Stimulated activated CD8-positive, alpha-beta memory T cell treated with anti-CD3 and anti-CD28 coated beads, Interleukin-15, amount 100 ng/mL, for 48 hours (primary cell): ENCODE measurements at regions not wholly inside any gene's neighbourhood (a gene's known extent, or its start where the extent isn't known, plus 50 kb on each side); places are given as distances from the start of the nearest gene placed in this dataset.
"Not testable (repeated sequence)": the region's sequence is repeated elsewhere in the genome, so short reads cannot be mapped to it uniquely, and the experiment has no call there.

Experiments
- DNase-seq, 2 donors: peaks; one replicate each; pipeline ENCODE4 v3.0.0-alpha.2; 2020; ENCODE audit warnings: low read depth in 2 of 2

- no peak for DNase-seq
These were observed 393.6 kb upstream of the PROK2 start for GRCh38 chr3:72178463-72179106.

DNA sequence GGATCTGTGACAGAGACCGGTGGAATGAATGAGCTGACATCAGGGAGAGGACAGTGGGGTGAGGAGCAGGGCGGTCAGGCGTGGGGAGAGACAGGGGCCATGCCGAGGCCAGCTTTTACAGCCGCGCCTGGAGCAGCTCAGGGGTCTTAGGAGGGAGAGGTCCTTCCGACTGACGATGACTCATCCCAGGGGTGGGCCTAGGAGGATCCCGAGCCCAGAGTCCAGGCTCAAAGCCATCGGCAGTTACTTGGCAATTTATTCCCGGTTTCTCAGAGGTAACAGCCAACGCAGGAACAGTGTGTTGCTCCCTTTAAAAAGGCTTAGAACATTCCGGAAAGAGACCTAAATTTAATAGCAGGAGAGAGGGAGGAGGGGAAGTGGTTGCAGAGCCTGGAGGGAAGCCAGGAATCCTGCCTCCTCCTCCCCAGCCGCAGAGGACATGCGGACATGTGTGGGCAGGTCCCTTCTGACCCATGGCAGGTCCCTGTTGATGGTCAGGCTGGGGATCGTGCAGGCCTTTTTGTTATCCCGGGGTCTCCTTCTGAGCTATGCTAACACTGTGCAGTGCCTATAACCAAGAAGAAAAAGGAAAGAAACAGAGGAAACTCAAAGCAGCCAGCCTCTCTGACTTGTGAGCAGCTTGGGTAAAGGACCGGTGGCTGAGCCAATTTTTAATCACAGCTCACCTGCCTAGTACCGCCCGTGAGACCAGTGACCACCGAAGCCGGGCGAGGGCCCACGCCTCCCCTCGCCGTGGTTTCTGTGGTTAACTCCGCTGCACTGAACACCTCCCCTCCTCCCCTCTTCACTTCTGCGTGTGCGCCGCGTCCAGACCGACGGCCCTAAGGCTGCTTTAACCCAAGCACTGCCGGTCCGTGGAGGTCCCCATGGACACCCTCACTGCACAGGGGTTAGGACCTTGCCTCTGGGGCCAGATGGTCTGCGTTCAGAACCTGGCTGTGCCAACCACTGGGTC, 392.4 kb upstream of the PROK2 start:
- peak in 1 of 2 donors; percentile 8 for DNase-seq

DNA sequence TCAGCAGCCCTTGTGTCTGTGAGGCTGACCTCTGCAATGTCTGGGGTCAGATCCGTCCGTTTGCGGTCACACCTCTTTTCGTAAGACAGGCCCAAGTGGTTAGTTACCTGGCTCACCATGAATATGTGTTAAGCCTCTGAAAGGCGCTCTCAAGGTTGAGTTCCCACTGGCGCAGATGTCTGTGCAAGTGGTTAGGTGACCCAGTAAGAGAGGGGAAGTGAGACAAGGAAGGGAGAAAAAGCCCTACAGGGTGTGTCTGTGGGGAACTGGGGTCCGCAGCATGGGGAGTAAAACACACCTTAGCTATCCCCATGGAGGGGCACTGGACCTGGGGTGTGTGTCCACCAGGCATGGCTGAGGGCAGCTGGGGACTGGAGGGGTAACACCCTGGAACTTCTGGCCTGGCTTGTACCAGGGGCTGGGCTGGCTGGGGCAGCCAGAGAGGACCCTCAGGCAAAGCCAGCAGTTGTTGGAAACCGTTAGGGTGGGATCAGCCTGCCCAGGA, 391.6 kb upstream of the PROK2 start:
- no peak for DNase-seq

DNA sequence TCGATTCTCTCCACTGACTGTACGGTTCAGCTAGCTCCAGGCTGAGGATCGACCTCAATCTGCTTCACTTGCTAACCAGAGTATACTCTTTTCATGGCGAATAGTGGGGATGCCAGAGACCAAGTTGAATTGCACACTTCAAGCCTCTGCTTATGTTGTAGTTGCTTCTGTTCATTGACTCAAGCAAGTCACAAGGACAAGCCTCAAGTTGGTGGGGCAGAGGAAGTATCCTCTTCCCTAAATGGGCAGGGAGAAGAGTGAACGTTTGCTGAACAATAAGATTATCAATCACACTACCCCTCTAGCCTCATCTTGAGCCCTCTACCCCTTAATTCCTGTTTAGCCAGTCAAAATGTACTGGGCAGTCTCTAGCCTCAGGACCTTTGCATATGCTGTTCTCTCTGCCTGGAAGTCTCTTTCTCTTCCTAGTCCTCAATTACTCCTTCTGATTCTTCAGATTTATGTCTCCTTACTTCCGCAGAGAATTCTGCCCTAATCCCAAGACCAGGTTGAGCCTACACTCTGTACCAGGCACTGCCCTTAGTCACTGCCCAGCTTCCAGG, 390.4 kb upstream of the PROK2 start:
- DNase-seq: no peak

DNA sequence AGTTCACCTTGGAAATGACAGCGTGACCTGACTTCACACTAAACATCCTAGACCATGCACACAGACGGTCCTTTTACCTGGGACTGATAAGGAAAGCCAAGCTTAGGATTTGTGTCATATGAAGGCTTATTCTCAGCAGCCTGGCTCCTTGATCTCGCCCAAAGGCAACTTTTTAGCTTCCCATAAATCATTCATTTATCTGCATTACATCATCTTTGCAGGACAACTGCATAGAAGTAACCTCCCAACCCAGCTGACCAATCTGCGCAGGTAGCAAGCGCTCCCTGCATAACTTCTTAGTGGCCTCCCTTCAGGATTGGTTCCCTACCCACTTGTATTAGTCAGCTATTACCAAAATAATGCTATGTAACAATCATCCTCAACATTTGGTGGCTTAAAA, 389.9 kb upstream of the PROK2 start:
- no peak for DNase-seq

DNA sequence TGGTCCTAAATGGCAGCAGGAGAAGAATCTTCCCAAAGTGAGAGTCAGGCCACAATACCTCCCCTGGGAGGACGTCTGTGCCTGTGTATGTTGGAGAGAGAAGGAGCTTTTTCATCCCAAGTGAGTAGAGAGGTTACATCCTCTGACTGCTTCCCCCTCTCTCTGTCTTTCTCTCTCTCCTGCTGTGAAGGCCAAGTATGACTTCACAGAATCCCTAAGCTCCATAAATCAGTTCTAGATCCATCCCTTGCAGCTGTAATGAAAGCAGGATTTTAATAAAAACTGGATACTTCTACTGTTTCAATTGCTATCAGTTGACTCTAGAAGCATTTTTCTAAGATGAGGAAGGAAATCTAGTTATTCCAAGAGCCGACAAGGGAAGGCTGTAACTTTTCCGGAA, 389.1 kb upstream of the PROK2 start:
- no peak for DNase-seq

GRCh38 chr3:72171946-72172345, 387.0 kb upstream of the PROK2 start:
- DNase-seq: no peak

DNA sequence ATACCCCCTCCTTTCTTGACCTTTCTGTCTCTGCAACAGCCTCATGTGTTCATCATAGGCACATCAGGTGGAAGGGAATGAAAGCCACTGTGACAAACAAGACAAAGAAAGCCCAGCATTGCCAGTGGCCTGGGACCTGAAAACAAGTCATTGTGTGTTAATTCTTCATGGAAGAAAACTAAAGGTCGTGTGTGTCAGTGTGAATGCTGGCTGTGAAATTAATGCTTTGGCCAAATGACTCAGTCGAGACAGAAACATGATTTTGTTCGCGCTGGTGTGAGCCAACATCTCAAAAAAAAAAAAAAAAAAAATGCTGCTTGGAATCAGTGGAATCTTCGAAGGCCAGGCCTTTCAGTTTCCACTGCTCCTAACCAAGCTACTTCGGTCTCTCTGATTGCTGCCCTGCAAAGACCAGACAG, 386.5 kb upstream of the PROK2 start:
- no peak for DNase-seq

GRCh38 chr3:72169561-72170472, 384.9 kb upstream of the PROK2 start:
- no peak for DNase-seq

- no peak for DNase-seq
These were observed 384.2 kb upstream of the PROK2 start for GRCh38 chr3:72169120-72169519.

- no peak for DNase-seq
These were observed 380.9 kb upstream of the PROK2 start for GRCh38 chr3:72165808-72166207.

DNA sequence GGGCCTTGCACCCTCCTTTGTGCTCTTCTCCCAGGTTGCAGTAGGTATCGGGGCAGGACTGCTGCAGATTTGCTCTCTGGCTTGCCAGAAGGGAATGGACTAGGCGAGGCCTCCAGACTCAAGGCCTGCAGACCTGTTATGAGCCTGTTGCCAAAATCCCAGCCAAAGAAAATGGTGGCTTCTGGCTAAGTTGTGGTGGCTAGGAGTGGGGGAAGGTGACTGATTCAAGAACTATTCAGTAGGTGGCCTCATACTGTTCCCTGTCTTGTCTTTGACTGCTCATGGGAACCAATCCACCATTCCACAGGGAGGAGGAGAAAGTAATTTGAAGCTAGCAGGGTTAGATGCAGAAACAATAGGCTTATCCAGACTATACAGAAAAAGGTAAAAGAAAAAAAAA, 380.4 kb upstream of the PROK2 start:
- DNase-seq: no peak

GRCh38 chr3:72164635-72164978, 379.7 kb upstream of the PROK2 start:
- DNase-seq: no peak

DNA sequence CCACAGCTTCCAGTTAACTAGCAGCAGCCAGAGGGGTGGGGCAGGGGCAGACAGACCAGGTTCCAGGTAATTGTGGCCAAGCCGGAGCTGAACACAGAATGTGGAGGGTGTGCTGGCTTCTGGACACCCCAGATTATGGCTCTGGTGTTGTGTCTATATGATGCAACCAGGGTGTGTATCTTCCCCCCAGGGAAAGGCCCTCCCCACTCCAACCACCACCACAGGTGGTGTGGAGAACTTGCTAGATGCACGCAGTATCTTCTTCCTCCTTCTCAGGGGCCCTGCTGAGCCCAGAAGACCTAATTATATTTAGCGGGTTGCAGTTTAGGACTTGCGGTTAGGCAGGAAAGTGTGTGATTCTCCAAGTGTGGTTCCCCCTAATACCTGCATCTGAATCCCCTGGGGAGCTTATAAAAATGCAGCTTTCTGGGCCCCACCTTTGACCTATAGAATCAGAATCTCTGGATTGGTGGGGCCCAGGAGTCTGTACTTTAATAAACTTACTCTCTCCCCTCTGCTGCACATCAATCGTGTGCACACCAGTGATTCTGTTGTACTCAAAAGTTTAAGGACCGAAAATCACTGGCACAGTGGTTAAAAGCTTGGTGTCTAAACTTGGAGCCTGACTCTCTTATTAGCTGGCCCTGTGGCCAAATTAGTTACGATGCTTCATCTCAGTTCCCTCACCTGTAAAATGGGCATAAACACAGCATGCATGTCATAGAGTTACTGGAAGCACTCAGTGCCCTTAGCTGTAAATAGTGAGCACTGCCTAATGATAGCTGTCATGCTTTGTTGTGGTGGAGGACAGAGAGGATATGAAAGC, 379.1 kb upstream of the PROK2 start:
- no peak for DNase-seq

GRCh38 chr3:72162649-72163184, 377.8 kb upstream of the PROK2 start:
- no peak for DNase-seq

DNA sequence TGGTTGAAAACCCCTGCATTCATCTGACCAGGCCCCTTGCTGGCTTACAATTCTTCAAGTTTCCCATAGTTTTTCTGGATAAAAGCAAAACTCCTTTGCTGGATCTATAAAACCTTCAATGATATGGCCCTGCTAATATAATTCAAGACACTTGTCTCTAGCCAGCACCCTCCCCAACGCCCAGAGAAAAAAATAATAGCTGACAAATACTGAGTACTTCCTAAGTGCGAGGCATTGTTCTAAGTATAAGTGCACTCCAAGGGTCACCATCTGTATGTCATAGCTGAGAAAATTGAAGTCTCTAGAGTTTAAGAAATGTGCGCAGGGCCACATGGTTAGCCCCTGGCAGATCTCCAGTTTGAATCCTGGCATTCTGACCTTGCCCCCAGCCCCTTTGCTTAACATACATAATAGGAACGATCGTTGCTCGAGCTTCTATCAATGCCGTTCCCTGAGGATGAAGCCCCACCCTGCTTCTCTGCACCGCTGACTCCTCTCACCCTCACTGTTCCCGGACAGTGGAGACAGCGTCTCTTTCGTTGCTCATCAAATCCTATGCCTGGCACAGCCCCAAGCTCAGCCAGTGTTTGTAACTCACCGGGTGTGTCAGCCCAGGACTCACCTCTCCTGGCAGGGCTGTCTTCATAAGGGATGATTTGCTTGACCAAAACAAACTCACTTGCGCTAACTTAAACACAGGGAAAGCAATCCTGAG, 377.1 kb upstream of the PROK2 start:
- DNase-seq: no peak

DNA sequence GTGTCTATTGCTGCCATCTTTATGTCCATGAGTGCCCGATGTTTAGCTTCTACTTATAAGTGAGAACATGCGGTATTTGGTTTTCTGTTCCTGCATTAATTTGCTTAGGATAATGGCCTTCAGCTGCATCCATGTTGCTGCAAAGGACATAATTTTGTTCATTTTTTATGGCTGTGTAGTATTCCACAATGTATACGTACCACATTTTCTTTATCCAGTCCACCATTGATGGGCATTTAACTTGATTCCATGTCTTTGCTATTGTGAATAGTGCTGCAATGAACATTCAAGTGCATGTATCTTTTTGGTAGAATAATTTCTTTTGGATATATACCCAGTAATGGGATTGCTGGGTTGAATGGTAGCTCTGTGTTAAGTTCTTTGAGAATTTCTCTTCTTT, 376.3 kb upstream of the PROK2 start:
- not testable (repeated sequence) for DNase-seq

- DNase-seq: no peak
These were observed 375.4 kb upstream of the PROK2 start for GRCh38 chr3:72160351-72160750.

GRCh38 chr3:72159487-72159886, 374.5 kb upstream of the PROK2 start:
- no peak for DNase-seq
